ENCODE measurements at regions not wholly inside any gene's neighbourhood (a gene's known extent, or its start where the extent isn't known, plus 50 kb on each side); places are given as distances from the start of the nearest gene placed in this dataset.
"Not testable (repeated sequence)": the region's sequence is repeated elsewhere in the genome, so short reads cannot be mapped to it uniquely, and the experiment has no call there.

DNA sequence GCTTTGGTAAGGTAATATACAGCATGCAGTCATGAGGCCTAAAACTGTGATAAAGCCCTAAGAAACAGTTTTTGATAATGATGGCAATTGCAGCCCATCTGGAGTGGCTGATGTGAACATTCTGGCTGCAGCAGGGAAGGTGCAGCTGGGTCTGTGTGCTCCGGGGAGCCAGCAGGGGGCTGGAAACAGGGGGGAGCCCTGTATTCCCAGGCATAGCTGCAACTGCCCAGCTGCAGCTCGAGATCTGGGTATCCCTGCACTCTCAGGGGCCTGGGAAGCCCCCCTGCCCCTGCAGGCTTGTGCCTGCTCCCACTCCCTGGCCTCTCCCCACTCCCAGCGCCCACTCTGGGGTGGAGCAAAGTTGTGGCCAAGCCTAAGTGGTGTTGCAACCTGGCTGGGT is 95.6 kb downstream of the RRAGB start:
- H3K4me1 ChIP-seq (ENCODE audit: control insufficient read depth, insufficient read depth, low read length, poor library complexity, severe bottlenecking), result no peaks in the 10 kb centered on the region
- no peaks in the 10 kb centered on the region for H3K9me3 ChIP-seq (ENCODE audit: control insufficient read depth, low read length)
- no peaks in the 10 kb centered on the region for H3K36me3 ChIP-seq (ENCODE audit: control insufficient read depth, insufficient read depth, low read length)
- 60 to 71% methylated on average over 1 of the region's 3 CpGs for WGBS, 2 experiments (ENCODE audit: insufficient coverage in 2 of 2)
- no peak overlapping the region for H3K27ac ChIP-seq (ENCODE audit: low read depth, low read length, severe bottlenecking)
- H3K4me3 ChIP-seq (ENCODE audit: extremely low read depth, insufficient read depth, low read length, poor library complexity, severe bottlenecking), result no peak overlapping the region

DNA sequence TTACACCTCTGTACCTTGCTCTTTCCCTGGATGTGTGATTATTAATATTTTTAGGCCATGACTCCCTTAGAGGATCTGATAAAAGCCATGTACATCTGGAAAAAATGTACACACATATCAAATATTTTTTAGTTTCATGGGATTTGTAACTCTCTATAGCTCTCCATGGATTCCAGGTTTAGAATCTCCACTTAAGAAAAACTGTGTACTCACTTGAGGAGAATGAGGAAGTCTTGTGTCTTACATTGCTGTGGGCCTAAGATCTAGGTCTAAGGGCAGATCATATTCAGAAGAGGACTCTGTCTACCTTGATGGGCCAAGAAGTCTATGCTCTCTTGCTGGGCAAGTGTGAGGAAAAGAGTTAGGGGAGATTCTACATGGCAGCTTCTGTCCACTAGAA is 98.0 kb downstream of the RRAGB start:
- no peak overlapping the region for H3K27ac ChIP-seq (ENCODE audit: low read depth, low read length, severe bottlenecking)
- H3K9me3 ChIP-seq (ENCODE audit: control insufficient read depth, low read length), result no peaks in the 10 kb centered on the region
- no peaks in the 10 kb centered on the region for H3K36me3 ChIP-seq (ENCODE audit: control insufficient read depth, insufficient read depth, low read length)
- peaks cover 3% of the 10 kb centered on the region for H3K4me1 ChIP-seq (ENCODE audit: control insufficient read depth, insufficient read depth, low read length, poor library complexity, severe bottlenecking)
- no peak overlapping the region for H3K4me3 ChIP-seq (ENCODE audit: extremely low read depth, insufficient read depth, low read length, poor library complexity, severe bottlenecking)

DNA sequence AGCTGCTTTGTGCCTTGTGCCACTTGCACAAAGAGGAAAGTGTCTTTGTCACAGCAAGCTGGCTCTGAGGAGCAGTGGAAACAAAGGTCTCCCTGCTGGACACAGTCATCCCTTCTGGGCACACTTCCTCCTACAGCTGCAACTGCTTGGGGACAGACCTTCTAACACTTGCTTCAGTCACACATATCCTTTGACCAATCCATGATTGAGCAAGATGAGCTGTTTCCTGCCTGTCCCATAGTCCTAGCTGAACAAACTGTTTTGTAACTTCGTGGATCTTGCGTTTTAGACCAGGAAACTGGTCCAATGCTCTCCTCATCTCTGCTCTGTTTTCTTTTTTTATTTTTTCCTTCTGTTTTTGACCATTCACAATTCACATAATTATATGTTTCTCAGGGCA is 98.5 kb downstream of the RRAGB start:
- no peaks in the 10 kb centered on the region for H3K36me3 ChIP-seq (ENCODE audit: control insufficient read depth, insufficient read depth, low read length)
- no peaks in the 10 kb centered on the region for H3K9me3 ChIP-seq (ENCODE audit: control insufficient read depth, low read length)
- H3K27ac ChIP-seq (ENCODE audit: low read depth, low read length, severe bottlenecking), result no peak overlapping the region
- H3K4me3 ChIP-seq (ENCODE audit: extremely low read depth, insufficient read depth, low read length, poor library complexity, severe bottlenecking), result no peak overlapping the region
- peaks cover 3% of the 10 kb centered on the region for H3K4me1 ChIP-seq (ENCODE audit: control insufficient read depth, insufficient read depth, low read length, poor library complexity, severe bottlenecking)
- WGBS, 2 experiments (ENCODE audit: insufficient coverage in 2 of 2), result no CpG with 5 or more reads among the region's 2 CpGs

DNA sequence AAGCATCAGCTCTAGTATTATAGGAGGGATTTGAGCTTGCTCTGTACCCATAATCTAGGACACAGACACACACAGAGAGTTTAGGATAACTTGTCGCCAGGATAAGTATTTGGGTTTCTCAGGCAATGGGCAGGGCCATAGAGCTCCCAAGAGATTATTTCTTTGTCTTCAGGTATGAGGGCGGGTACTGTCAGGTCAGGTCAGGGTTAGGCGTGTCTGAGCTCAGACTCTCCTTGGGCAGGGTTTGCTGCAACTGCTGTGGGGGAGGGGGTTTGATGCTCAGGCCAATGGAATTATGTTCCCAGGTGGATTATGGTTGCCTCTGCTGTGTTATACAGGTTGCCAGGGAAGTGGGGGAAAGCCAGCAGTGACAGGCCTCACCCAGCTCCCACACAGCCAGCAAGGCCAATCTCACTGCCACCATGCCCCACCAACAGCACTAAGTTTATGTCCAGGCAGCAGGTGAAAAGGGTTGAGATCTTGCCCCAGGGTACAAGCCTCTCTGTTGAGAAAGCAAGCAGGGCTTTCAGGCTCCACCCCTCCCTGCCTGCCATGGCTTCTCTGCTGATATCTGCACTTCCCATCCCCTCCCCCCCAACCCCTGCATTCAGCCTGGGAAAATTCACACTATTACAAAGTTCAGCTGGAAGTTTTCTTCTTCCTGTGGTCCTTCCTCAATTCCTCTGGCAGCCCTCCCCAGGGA is 101.3 kb downstream of the RRAGB start:
- WGBS, 2 experiments (ENCODE audit: insufficient coverage in 2 of 2), result 80% methylated on average over 1 of the region's 3 CpGs; no CpG with 5 or more reads in 1 of the 2 experiments
- H3K27ac ChIP-seq (ENCODE audit: low read depth, low read length, severe bottlenecking), result no peak overlapping the region
- peaks cover 3% of the 10 kb centered on the region for H3K4me1 ChIP-seq (ENCODE audit: control insufficient read depth, insufficient read depth, low read length, poor library complexity, severe bottlenecking)
- H3K36me3 ChIP-seq (ENCODE audit: control insufficient read depth, insufficient read depth, low read length), result no peaks in the 10 kb centered on the region
- H3K4me3 ChIP-seq (ENCODE audit: extremely low read depth, insufficient read depth, low read length, poor library complexity, severe bottlenecking), result no peak overlapping the region
- no peaks in the 10 kb centered on the region for H3K9me3 ChIP-seq (ENCODE audit: control insufficient read depth, low read length)

DNA sequence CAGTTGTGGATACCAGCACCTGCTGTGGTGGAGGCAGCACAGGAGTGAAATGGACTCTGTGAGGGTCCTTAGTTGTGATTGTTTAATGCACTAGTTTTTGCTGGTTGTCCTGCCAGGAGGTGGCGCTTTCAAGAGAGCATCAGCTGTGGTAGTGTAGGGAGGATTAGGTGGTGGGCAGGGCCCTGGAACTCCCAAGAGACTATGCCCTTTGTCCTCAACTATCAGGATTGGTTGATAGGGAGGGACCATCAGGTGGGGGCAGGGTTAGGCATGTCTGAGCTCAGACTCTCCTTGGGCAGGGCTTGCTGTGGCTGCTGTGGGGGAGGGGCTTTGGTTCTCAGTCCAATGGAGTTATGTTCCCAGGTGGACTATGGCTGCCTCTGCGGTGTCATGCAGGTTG is 121.9 kb downstream of the RRAGB start:
- WGBS, 2 experiments (ENCODE audit: insufficient coverage in 2 of 2), result 75 to 83% methylated on average over 1 of the region's 2 CpGs
- Histone ChIP-seq H3K36me3 (ENCODE audit: control insufficient read depth, insufficient read depth, low read length) (no peaks in the 10 kb centered on the region), H3K9me3 (ENCODE audit: control insufficient read depth, low read length) (no peaks in the 10 kb centered on the region), H3K27ac (ENCODE audit: low read depth, low read length, severe bottlenecking) (no peak overlapping the region), H3K4me1 (ENCODE audit: control insufficient read depth, insufficient read depth, low read length, poor library complexity, severe bottlenecking) (no peaks in the 10 kb centered on the region), H3K4me3 (ENCODE audit: extremely low read depth, insufficient read depth, low read length, poor library complexity, severe bottlenecking) (no peak overlapping the region)

DNA sequence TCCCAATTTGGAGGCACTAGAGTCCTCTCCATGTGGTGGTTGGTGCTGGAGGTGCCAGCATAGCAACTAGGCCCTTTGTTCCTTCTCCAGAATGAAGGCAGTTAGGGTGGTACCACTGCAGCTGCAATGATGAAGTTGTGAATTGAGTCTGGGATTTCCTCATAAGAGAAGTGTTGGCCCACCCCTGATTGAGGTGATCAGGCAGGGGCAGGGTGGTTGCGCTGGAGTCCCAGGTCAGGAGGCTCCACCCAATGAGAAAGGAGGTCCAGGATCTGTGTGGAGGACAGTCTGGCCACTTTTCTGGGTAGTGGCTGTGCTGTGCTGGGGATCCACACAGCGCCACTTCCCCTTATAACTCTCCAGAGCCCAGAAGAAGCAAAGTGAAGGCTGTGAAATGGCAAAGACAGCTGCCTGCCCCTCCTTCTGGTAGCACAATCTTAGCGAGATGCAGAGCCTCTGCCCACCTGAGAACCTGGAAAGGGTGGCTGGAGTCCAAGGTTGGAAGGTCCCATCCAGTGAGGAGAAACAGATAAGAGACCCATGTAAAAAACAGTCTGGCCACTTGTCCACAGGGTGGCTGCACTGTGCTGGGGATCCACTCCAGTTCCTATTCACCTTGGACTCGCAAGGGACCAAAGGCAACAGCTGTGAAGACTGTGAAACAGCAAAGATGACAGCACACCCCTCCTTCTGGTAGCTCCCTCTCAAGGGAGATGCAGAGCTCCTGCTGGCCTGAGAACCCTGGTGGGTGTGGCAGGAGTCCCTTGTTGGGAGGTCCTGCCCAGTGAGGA is 124.6 kb downstream of the RRAGB start:
- H3K4me3 ChIP-seq (ENCODE audit: extremely low read depth, insufficient read depth, low read length, poor library complexity, severe bottlenecking), result no peak overlapping the region
- no peaks in the 10 kb centered on the region for H3K4me1 ChIP-seq (ENCODE audit: control insufficient read depth, insufficient read depth, low read length, poor library complexity, severe bottlenecking)
- no peak overlapping the region for H3K27ac ChIP-seq (ENCODE audit: low read depth, low read length, severe bottlenecking)
- no peaks in the 10 kb centered on the region for H3K9me3 ChIP-seq (ENCODE audit: control insufficient read depth, low read length)
- H3K36me3 ChIP-seq (ENCODE audit: control insufficient read depth, insufficient read depth, low read length), result no peaks in the 10 kb centered on the region
- 60 to 100% methylated on average over 1 of the region's 4 CpGs for WGBS, 2 experiments (ENCODE audit: insufficient coverage in 2 of 2)

DNA sequence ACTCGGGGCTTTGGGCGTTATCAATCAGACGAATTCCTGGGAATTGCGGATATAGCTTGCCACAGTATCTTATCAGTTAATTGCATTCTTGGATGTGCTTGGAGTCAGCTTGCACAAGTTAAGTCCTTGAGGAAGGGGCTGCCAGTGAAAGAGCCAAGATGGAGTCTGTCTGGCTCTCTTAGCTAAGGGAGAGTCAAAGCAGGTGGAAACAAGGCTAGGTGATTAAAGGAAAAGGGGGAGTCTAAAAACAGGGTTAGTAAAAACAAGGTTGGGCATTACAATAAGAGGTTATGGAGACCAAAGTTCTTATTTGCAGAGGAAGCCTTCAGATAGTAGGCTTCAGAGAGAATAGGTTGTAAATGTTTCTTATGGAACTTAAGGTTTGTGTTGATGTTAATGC is 149.2 kb downstream of the RRAGB start:
- WGBS, 2 experiments (ENCODE audit: insufficient coverage in 2 of 2), result no CpG with 5 or more reads among the region's 4 CpGs
- H3K4me1 ChIP-seq (ENCODE audit: control insufficient read depth, insufficient read depth, low read length, poor library complexity, severe bottlenecking); H3K9me3 ChIP-seq (ENCODE audit: control insufficient read depth, low read length); H3K27ac ChIP-seq (ENCODE audit: low read depth, low read length, severe bottlenecking); H3K36me3 ChIP-seq (ENCODE audit: control insufficient read depth, insufficient read depth, low read length); H3K4me3 ChIP-seq (ENCODE audit: extremely low read depth, insufficient read depth, low read length, poor library complexity, severe bottlenecking): not testable (repeated sequence)

DNA sequence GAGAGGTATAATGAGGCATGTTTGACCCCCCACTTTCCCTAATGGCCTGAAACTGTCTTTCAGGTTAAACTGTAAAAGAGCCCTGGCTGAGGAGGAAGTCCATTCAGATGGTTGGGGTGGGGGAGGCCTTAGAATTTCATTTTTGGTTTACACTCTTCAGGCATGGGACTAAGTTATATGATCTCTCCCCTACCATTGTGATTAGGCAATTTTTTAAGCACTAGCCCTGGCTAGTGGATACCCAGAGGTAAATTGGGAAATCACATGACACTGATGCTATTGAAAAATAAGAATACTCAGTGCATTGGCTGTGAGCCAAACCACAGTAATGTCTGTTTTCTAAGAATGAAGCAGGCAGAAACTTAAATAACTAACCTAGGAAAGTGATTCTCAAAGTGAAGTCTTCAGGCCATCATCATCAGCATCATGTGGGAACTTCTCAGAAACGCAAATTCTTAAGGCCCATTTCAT is 149.7 kb downstream of the RRAGB start:
- WGBS, 2 experiments (ENCODE audit: insufficient coverage in 2 of 2), result no CpG with 5 or more reads among the region's 1 CpG

DNA sequence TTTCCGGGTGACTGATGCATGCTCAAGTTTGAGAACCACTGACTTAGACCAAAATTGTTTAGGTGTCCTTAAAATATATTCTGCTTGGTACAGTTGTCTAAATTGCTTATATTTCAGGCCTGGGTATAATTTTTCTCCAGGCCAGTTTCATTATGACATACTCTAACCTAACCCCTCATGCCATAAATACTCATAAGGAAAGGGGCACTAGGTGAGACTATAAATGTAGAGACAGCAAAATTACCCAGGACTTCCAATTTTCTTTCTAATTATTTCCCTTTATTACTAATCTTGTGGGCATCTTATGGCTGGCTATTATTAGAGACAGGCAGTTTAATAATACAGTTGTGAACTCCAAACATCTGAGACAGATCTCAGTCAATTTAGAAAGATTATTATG is 150.2 kb downstream of the RRAGB start:
- no peaks in the 10 kb centered on the region for H3K36me3 ChIP-seq (ENCODE audit: control insufficient read depth, insufficient read depth, low read length)
- H3K27ac ChIP-seq (ENCODE audit: low read depth, low read length, severe bottlenecking), result no peak overlapping the region
- WGBS, 2 experiments (ENCODE audit: insufficient coverage in 2 of 2), result 63% methylated on average over 1 of the region's 1 CpG; no CpG with 5 or more reads in 1 of the 2 experiments
- H3K4me1 ChIP-seq (ENCODE audit: control insufficient read depth, insufficient read depth, low read length, poor library complexity, severe bottlenecking), result no peaks in the 10 kb centered on the region
- H3K4me3 ChIP-seq (ENCODE audit: extremely low read depth, insufficient read depth, low read length, poor library complexity, severe bottlenecking), result no peak overlapping the region
- no peaks in the 10 kb centered on the region for H3K9me3 ChIP-seq (ENCODE audit: control insufficient read depth, low read length)

More for the DNA sequence above, 149.7 kb downstream of the RRAGB start:
- Histone ChIP-seq H3K4me3 (ENCODE audit: extremely low read depth, insufficient read depth, low read length, poor library complexity, severe bottlenecking) (no peak overlapping the region), H3K36me3 (ENCODE audit: control insufficient read depth, insufficient read depth, low read length) (no peaks in the 10 kb centered on the region), H3K9me3 (ENCODE audit: control insufficient read depth, low read length) (no peaks in the 10 kb centered on the region), H3K27ac (ENCODE audit: low read depth, low read length, severe bottlenecking) (no peak overlapping the region), H3K4me1 (ENCODE audit: control insufficient read depth, insufficient read depth, low read length, poor library complexity, severe bottlenecking) (no peaks in the 10 kb centered on the region)

DNA sequence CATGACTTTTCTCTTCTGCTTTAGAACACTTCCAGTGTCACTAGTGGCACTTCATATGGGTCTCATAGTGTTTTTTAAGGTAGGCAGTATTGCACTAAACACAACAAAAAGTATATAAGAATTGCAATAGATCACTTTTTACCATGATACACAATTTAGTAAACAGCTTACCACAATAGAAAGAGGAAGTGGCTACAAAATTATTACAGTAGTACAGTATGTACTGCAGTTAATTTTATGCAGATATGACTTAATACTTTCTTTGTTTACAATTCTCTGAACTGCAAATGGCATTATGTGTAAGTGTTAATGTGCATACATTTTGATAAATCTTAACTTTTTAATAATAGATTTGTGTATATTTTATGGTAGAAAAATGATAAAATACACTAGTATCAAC is 157.3 kb downstream of the RRAGB start:
- H3K36me3 ChIP-seq (ENCODE audit: control insufficient read depth, insufficient read depth, low read length), result no peaks in the 10 kb centered on the region

DNA sequence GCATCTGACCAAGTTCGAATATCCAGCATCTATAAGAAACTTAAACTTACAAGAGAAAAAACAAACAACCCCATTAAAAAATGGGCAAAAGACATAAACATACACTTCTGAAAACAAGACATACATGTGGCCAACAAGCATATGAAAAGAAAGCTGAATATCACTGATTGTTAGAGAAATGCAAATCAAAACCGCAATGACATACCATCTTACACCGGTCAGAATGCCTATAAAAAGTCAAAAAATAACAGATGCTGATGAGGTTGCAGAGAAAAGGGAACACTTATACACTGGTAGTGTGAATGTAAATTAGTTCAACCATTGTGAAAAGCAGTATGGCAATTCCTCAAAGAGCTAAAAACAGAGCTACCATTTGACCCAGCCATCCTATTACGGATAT is 166.0 kb downstream of the RRAGB start:
- 60% methylated on average over 1 of the region's 4 CpGs; no CpG with 5 or more reads in 1 of the 2 experiments for WGBS, 2 experiments (ENCODE audit: insufficient coverage in 2 of 2)
- H3K4me3 ChIP-seq (ENCODE audit: extremely low read depth, insufficient read depth, low read length, poor library complexity, severe bottlenecking); H3K9me3 ChIP-seq (ENCODE audit: control insufficient read depth, low read length); H3K4me1 ChIP-seq (ENCODE audit: control insufficient read depth, insufficient read depth, low read length, poor library complexity, severe bottlenecking); H3K36me3 ChIP-seq (ENCODE audit: control insufficient read depth, insufficient read depth, low read length); H3K27ac ChIP-seq (ENCODE audit: low read depth, low read length, severe bottlenecking): not testable (repeated sequence)

More for the DNA sequence above, 157.3 kb downstream of the RRAGB start:
- no peaks in the 10 kb centered on the region for H3K9me3 ChIP-seq (ENCODE audit: control insufficient read depth, low read length)
- H3K4me1 ChIP-seq (ENCODE audit: control insufficient read depth, insufficient read depth, low read length, poor library complexity, severe bottlenecking), result no peaks in the 10 kb centered on the region
- H3K4me3 ChIP-seq (ENCODE audit: extremely low read depth, insufficient read depth, low read length, poor library complexity, severe bottlenecking), result no peak overlapping the region
- H3K27ac ChIP-seq (ENCODE audit: low read depth, low read length, severe bottlenecking), result no peak overlapping the region

Measured in mesodermal cell (in vitro differentiated cells).